HG03571 (cell line): ENCODE measurements at regions not wholly inside any gene's neighbourhood (a gene's known extent, or its start where the extent isn't known, plus 50 kb on each side); places are given as distances from the start of the nearest gene placed in this dataset.
"Not testable (repeated sequence)": the region's sequence is repeated elsewhere in the genome, so short reads cannot be mapped to it uniquely, and the experiment has no call there.

Experiments used
- ATAC-seq: cut with Tn5 transposase; IDR thresholded peaks from one replicate; pipeline ENCODE4 v1.9.1; 2021; ENCODE audit not compliant: unreplicated experiment

DNA sequence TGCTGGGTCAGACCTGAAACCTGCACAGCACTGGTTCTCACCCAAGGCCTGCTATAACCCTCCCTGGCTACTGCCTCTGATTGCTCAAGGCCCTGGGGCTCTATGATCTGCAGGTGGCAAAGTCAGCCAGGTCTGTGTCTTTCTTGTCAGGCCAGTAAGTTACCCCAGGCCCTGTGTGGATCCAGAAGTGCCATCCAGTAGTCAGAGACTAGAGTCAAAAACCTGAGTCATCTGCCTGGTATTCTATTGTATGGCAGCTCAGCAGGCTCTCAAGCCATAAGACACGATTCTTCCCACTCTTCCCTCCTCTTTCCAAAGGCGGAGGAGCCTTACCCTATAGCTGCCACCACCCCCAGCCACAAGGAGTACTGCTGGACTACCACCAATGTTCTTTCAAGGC is 593.0 kb downstream of the FRK start:
- ATAC-seq = no peak

DNA sequence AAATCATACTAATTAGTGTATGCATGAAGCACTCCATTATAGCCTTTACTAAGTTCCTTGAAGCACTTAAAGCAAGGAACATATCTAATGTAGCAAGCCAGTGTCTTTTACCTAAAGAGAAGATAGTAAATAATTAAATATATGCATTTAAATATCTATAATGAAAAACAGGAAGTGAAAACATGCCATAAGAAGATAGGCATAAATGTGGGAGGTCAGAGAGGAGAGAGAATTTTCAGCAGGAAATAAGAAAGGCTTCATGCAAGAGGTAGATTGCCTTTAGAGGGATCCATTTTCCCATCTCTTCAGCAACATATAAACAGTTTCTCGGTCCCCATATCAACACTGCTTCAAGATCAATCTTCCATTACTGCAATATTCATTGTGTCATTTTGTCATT is 599.8 kb downstream of the FRK start:
- no peak for ATAC-seq

DNA sequence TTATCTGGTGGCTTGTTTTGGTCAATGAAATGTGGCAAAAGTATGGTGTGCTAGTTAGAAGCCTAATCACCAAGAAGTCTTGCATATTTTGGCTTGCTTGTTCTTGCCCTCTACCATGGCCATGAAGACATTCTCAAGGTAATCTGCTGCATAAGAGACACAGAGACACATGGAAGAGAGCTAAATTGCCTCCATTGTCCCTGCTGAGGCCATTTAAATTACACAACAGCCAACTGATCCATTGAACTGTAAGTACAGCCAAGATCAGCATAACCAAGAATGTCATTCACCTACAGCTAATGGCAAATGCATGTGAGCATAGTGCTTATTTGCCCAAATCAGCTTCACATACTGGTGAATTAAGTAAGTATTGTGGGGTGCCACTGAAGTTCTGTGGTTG is 603.8 kb downstream of the FRK start:
- ATAC-seq = no peak

DNA sequence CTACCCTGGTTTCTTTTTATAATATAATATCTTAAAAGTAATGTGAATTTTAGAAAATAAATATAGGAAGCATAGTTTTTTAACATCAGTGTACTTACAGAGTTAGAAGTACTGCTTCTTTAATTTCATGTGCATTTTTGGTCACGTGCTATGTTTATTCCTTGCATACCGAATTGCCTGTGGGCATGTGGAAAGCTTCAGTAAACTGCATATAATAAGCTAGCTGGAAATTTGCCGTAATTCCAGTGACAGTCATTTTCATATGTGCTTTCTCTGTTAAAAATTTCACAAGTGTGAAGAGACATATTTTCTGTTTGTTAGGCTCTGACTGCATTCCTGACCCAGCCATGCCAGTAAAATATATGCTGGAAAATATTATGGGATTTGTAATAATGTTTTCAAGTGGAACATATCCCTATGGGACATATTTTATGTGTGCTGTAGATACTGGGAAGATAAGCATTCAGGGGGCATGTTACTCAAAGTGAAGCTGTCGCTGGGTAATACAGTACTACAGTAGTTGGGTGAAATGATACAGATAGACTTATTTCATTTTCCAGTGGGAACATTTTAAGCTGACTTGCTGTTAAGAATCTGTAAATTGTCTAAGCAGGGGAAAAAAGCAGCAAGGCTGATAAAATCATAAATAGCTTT is 616.7 kb downstream of the FRK start:
- ATAC-seq = no peak

DNA sequence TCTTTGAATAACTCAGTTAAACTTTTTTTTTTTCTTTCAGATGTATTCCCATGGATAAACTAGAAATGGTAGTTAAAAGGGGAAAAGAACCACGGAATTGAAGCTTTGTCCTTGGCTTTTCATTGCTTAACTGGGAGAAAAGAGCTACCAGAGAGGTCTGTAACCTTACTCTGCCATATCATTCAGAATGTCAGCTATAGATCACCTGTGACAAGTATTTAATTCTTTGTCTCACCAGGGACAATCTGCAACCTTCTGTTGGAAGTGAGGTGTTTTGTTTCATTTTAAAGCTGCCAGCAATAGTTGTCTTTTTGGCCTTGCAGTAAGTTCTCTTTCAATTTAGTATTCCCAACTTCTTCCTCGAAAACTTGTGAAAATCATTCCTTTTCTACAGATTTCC is 618.4 kb downstream of the FRK start:
- ATAC-seq = no peak

DNA sequence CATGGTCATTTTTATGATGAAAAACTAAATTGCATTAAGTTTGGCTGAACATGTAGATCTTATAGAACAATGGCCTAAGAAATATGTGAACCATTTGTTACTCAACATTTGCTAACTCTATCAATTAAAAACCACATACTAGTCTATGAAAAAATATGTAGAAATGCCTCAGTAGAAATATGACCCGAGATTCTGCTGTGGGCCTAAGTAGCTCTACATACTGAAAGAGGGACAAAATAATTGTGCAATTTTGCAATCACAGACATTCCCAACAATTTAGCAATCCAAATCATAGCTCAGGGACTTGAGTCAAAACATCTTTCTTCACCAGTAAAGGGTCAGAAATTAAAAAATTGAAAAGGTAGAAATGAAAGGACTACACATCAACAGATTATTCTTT is 619.0 kb downstream of the FRK start:
- no peak for ATAC-seq

DNA sequence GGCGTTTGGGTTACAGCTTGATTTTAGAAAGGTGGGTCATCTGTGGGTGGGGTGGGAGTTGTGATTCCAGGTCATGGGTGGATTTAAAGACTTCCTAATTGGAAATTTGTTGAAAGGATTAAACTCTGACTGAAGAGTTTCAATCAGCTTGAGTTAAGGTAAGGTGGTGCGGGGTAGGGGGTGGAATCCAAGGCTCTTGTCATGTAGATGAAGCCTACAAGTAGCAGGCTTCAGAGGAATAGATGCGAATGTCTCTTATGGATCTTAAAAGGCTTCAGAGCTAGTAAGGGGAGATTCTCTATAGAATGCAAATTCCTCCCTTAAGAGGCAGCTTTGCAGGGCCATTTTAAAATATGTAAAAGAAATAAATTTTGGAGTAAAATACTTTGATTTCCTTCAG is 645.3 kb downstream of the FRK start:
- ATAC-seq = no peak

DNA sequence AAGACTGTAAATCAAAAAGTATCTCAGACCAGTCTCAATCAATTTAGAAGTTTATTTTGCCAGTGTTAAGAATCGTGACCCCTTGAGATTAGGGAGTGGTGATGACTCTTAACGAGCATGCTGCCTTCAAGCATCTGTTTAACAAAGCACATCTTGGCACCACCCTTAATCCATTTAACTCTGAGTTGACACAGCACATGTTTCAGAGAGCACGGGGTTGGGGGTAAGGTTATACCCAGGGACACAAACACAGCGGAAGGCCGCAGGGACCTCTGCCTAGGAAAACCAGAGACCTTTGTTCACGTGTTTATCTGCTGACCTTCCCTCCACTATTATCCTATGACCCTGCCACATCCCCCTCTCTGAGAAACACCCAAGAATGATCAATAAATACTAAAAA is 645.8 kb downstream of the FRK start:
- not testable (repeated sequence) for ATAC-seq

DNA sequence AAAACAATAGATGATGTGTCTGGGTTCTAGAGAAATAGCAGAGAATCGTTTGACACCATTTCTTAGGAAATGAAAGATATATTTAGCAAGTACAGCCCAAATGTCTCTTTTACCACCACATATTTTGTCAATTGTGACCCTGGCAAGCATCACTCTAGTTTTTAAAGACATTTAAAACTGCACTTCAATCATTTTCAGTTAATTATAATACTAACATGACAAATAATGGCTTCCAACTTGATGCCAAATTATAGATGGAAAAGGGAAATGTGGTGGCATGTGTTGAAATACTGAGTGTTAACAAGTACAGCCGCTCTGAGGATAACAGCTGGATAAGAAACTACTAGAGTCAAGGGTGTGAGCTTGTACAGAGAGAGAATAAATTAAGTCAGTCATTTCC is 648.9 kb downstream of the FRK start:
- ATAC-seq = no peak

DNA sequence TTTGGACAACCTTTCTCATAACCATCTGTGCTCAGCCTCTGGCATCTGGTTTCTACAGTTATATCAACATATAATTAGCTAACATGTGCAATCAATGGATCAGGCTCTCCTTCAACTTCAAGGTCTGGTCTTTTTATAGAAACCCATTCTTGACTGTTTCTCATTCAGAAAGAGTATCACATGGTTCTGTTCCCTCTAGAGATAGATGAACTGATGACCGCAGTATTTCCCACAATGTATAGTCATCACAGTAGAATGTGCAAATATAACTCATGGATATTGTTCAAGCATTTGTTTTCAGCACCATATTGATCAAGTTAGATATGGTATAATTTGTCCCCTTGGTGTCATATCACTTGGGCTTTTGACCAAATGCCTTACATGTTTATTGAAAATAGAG is 656.2 kb downstream of the FRK start:
- ATAC-seq = no peak

DNA sequence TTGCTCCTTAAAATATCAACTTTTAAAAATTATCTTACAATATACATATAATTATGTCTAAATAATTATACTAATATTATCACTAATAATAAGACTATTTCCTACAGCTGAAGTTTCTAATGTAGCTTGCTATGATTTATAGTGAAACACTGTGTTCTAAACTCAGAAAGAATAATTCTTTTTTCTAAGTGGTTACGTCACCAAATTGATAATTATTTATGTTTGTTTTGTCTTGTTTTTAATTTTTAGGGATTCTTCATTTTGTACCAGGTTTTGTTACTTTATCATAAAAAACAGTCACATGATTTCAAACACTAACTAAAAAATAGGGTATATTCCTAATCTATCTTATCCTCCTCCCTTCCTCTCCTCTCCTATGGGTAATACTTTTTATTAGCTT is 662.1 kb downstream of the FRK start:
- no peak for ATAC-seq

DNA sequence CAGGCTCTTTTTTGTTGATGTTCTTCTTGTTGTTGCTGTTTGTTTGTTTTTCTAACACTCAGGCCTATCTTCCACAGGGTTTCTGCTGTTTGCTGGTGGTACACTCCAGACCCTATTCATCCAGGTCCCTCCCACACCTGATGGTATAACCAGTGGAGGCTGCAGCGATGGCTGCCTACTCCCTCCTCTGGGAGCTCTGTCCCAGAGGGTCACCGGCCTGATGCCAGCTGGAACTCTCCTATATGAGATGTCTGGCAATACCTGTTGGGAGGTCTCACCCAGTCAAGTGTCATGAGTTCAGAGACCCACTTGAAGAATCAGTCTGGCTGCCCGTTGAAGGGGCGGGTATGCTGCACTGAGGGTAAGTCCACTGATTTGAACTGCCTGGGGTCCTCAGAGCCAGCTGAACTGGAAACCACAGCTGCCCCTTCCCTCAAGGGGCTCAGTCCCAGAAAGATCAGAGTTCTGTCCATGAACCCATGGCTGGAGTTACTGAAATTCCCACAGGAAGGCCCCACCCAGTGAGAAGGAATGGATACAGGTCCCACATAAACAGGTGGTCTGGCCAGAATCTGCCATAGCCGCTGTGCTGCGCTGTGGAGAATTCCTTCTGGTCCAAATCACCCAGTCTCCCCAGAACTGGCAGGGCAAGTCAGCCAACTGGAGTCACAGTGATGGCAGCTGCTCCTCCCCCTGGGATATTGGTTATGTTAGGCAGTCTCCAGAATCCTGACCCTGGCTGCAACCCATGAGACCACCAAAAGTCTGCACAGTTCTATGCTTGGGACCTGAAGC is 664.4 kb downstream of the FRK start:
- ATAC-seq = no peak

DNA sequence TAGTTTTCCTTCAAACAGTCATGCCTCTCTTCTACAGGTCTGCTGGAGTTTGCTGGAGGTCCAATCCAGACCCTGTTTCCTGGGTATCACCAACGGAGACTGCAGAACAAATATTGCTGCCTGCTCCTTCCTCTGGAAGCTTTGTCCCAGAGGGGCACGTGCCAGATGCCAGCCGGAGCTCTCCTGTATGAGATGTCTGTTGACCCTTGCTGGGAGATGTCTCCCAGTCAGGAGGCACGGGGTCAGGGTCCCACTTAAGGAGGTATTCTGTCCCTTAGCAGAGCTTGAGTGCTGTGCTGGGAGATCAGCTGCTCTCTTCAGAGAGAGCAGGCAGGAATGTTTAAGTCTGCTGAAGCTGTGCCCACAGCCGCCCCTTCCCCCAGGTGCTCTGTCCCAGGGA is 666.9 kb downstream of the FRK start:
- ATAC-seq = no peak

DNA sequence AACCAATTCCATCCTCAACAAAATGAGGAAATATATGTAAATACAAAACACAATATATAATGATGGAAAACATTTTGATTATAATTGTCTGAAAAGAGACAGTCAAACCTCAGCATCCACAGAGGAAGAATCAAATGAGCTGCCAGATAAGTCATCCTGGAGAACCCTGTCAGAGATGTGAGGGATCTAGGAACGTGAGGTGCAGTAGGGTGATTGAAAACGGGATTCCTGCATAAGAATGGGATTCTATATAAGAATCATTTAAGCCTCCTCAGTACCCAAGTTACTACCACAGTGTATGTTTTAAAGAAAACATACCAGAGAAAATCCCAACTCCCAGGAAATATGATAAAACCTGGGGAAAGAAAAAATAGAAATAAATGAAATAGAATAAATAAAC is 690.5 kb downstream of the FRK start:
- no peak for ATAC-seq

DNA sequence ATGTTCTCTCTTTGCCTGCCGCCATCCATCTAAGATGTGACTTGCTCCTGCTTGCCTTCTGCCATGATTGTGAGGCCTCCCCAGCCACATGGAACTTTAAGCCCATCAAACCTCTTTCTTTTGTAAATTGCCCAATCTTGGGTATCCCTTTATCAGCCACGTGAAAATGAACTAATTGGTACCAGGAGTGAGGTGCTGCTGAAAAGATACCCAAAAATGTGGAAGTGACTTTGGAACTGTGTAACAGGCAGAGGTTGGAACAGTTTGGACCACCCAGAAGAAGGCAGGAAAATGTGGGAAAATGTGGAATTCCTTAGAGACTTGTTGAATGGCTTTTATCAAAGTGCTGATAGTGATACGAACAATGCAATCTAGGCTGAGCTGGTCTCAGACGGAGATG is 694.9 kb downstream of the FRK start:
- no peak for ATAC-seq

DNA sequence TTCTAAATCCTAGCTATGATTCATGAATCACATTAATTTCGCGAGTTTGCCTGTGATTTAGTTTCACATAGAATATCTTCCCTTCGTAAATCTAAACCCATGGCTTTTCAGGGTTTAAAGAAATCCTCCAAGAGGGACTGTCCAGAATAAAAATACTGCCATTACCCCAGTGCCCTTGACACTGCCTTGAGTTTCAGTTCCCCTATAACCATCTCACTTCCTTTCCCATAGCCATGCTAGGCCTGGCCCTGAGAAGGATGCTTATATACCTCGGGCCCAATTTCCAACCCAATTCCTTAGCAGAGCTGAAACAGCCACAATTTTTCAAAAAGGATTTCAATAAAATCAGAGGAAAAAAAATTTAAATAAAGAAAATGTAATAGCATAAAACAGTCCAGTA is 697.3 kb downstream of the FRK start:
- peak; percentile 79 for ATAC-seq

DNA sequence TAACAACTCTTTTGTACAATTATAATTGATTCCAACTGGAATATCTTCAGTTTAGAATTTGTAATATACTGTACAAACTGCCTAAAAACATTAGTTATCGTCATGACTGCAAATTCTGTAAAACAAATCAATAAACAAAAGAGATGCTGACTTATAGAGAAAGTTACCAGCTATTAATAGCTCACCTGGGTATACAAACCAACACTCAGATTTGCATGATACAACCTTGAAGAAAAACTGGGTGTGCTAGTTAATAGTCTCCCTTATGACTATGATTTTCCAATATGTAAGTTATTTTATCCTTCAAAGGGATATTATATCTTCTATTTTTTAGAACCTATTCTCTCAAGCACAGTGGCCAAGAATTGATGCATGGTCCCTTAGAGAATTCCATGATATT is 698.5 kb downstream of the FRK start:
- peak; percentile 42 for ATAC-seq

DNA sequence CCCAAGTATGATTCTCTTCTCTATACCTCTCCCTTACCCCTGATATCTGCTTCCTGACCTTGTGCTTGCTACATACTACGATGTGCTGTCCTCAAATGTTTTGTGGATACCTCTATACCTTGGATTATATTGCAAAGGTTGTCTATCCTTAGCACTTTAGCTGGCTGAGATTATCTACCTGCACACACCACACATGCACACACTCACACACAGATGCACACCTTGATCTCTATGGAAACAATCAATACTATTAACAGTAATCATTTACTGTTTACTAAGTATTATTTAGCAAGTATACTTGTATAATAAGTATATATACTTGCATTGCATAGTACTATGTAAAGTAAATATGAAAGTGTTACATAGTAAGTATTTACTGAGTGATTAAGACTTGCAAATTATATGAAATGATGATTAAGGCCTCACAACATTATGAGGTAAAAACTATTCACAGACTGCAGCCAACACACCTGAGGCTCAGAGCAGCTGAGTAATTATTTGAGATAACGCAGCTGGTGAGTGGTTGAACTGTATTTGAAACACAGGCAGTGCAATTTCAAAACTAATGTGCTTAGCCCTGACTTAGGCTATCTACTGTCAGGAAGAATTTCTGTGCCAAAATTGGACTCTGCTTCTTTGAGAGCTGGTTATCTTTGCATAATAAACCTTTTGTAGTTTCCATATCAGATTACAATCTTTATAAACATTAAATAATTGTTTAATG is 699.9 kb downstream of the FRK start:
- ATAC-seq = no peak

DNA sequence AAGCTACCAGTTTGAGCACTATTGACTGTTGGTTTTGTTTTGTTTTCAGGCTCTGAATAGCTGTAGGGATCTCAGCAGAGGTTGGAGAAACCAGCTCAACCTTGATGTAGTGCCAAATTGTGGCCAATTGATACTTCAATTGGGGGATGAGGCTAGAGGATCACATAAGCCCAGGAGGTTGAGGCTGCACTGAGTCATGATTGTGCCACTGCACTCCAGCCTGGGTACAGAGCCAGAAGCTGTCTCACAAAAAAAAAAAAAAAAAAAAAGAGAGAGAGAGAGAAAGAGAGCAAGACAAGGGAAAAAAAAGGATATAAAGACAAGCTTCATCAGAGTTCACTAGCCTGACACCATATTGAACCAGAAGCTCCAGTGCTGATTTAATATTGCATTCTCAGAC is 702.1 kb downstream of the FRK start:
- ATAC-seq = no peak

DNA sequence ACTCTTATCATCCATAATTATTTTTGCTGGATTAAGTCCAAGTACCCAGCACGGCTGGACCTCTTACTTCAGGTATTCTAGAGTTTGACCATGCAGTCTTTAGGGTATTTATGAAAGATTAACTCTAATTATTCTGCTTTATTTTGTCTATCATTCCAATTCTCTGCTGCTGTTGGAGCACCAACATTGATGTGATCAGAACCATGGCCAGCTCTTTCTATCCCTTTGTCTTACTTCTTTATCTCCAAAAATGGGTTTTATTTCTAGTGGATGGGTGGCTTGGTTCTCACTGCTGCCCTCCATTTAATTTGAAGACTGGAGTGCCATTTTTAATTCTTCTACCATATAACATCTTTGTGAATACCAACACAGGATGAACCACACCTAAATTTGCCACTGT is 704.3 kb downstream of the FRK start:
- ATAC-seq = no peak

DNA sequence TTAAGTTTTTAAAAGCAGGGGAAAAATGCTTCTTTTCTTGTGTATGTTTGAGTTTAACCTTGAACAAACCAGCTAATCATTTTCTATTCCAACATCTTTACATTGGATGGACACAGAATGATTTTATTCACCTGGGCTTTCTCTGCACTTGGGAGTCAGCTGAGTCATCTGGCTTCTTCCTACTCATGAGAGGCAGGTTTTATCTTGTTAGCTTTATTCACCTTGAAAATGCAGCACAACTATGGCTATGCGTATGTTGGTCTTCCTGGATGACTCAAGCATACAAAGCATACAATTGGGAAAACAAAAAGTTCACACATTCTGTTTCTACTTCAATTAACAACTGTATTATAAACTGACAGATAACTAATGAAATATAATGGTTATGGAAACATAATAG is 737.7 kb downstream of the FRK start:
- no peak for ATAC-seq

DNA sequence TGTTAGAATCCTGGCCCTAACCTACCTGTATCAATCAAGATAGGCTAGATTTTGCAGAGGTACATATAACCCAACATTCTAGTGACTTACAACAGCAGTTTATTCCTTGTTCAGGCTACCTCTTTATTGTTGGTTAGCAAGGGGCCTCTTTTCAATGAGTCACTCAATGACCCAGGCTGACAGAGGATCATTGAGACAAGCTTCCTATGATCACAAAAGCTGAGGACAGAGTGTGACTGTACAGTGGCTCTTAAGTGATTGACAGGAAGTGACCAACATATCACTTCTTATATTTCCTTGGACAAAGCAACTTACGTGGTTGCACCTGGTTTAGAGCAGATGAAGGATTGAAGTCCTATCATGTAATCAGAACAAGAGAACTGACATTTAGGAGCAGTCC is 740.9 kb downstream of the FRK start:
- ATAC-seq = no peak
